ENCODE measurements at regions not wholly inside any gene's neighbourhood (a gene's known extent, or its start where the extent isn't known, plus 50 kb on each side); places are given as distances from the start of the nearest gene placed in this dataset.

DNA sequence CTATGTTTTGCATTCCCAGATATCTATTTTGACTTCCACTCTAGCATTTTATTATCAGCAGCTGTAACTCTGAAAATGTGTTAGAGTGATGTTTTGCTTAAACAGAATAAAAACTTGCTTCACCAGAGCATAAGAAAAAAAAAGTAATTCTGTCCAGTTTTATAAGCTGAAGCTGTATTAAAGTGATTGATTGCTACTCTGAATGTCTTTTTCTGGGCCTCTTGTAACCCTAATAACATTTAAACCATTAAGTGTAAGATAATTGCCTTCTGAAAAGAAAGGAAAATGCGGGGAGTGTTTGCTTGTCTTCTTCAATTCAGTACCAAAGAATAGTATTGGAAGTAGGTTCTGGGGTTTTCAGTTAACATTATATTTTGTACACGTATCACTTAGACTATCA, 57.9 kb upstream of the UBE2E1 start:
- TF ChIP-seq, protein P1, sequence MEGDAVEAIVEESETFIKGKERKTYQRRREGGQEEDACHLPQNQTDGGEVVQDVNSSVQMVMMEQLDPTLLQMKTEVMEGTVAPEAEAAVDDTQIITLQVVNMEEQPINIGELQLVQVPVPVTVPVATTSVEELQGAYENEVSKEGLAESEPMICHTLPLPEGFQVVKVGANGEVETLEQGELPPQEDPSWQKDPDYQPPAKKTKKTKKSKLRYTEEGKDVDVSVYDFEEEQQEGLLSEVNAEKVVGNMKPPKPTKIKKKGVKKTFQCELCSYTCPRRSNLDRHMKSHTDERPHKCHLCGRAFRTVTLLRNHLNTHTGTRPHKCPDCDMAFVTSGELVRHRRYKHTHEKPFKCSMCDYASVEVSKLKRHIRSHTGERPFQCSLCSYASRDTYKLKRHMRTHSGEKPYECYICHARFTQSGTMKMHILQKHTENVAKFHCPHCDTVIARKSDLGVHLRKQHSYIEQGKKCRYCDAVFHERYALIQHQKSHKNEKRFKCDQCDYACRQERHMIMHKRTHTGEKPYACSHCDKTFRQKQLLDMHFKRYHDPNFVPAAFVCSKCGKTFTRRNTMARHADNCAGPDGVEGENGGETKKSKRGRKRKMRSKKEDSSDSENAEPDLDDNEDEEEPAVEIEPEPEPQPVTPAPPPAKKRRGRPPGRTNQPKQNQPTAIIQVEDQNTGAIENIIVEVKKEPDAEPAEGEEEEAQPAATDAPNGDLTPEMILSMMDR (IDR thresholded peaks at IDR 0.05; ENCODE audit: insufficient read depth, low read length) = no peak
- no peak overlapping the region for H3K4me3 ChIP-seq (ENCODE audit: low read depth, low read length)
- DNase-seq (ENCODE audit: low read depth) = no peak

DNA sequence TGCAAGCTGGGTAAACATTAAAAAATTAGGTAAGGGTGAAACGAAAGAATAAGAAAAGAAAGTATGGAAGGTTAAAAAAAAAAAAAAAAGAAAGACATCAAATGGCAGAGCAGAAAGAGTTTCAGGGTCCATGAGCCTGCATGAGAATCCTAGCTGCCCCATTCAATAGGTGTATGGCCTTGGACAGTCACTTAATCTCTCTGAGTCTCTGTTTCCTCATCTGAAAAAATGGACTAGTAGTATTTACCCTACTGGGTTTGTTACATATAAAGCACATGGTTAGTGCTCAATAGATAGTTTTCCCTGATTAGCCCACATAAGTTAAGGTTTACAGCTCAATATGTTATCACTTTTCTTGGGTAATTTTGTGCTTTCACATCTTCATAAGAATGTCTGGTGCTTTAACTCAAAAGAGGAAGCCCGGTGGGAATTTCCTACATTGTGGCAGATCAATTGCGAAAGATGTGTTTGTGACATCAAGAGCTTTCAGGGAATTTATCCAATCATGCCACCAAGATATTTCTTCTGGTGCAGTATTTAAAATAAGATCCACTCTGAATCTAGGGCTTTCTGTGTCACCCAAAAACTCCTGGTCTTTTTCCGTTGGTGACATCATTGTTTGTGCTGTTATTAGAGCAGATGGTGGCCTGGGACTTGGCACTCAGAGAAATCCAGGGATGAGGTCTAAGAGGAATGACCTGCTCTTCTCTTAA, 57.2 kb upstream of the UBE2E1 start:
- DNase-seq (ENCODE audit: low read depth) = peak; percentile 79
- H3K4me3 ChIP-seq (ENCODE audit: low read depth, low read length) = no peak overlapping the region
- TF ChIP-seq, protein P1 (IDR thresholded peaks at IDR 0.05; ENCODE audit: insufficient read depth, low read length) = no peak

DNA sequence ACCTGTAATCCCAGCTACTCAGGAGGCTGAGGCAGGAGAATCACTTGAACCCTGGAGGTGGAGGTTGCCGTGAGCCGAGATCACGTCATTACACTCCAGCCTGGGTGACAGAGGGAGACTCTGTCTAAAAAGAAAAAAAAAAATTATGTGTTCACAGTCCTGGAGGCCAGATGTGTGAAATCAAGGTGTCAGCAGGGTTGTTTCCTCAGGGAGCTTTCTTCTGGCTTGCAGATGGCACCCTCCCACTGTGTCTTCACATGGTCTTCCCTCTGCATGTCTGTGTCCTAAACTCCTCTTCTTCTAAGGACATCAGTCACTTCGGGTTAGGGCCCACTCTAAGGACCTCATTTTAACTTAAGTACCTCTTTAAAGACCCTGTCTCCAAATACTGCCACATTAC, 56.1 kb upstream of the UBE2E1 start:
- no peak for DNase-seq (ENCODE audit: low read depth)
- H3K4me3 ChIP-seq (ENCODE audit: low read depth, low read length) = no peak overlapping the region
- TF ChIP-seq, protein P1 (IDR thresholded peaks at IDR 0.05; ENCODE audit: insufficient read depth, low read length) = no peak

DNA sequence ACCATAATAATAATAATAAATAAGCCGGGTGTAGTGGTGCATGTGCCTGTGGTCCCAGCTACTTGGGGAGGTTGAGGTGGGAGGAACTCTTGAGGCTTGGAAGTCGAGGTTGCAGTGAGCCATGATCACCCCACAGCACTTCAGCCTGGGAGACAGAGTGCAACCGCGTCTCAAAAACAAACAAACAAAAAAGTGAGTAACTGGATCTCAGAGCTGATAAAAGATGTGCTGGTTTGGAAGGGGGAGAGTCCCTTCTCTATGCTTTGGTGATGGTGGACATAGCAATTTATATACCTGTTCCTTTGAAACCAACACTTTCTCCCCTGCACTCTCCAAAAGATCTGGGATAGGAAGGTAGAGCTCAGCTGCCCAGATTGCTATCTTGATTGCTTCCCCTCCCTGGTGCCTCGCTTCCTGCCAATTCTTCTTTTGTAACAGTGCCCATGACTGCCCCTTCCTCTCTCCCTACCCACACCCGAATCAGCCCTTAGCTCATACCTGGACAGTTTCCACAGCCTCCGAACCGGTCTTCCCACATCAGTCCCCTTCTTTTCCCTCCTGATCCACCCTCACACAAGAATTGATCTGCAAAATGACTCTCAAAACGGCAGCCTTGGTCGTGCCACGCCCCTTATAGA, 55.1 kb upstream of the UBE2E1 start:
- no peak for DNase-seq (ENCODE audit: low read depth)
- TF ChIP-seq, protein P1 (IDR thresholded peaks at IDR 0.05; ENCODE audit: insufficient read depth, low read length) = no peak
- no peak overlapping the region for H3K4me3 ChIP-seq (ENCODE audit: low read depth, low read length)

DNA sequence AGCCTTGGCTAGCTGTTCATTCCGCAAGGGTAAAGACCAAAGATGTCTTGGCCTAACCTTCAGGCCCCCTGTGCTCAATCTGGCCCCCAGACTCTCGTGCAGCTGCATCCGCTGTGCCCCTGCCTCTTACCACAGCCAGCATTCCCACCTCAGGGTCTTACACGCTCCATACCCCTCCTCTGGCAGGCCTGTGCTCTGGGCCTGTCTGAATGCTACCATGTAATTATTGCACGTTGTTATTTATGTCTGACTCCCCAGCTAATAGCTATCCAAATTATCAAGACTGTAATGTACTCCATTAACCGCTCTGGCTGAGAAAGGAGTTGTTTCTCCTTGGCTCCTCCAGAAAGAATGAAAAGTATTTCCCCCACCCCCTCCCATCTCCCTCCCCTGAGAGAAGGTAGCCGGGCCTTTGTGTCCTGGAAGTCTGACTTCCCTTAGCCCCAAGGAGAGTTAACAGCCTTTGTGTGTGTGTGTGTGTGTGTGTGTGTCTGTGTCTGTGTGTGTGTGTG, 54.5 kb upstream of the UBE2E1 start:
- DNase-seq (ENCODE audit: low read depth) = peak; percentile 48
- no peak overlapping the region for H3K4me3 ChIP-seq (ENCODE audit: low read depth, low read length)
- TF ChIP-seq, protein P1 (IDR thresholded peaks at IDR 0.05; ENCODE audit: insufficient read depth, low read length) = no peak

DNA sequence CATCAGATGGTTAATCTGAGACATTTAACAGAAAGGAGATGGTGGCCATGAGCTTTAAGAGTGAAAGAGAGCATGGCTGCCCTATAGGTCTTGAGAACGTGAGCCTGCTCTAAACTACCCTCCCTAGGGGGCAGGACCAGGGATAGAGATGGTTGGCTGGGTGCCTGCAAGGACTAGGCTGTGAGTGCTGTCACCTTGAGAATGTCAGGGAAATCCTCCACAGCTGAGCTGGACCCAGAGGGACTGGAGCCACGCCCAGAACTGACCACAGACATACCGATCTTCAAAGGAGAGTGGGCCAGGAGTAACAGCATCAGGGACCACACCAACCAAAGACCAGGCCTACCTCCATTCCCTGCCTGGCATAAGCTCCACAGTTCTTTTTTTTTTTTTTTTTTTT, 53.6 kb upstream of the UBE2E1 start:
- no peak overlapping the region for H3K4me3 ChIP-seq (ENCODE audit: low read depth, low read length)
- TF ChIP-seq, protein P1 (IDR thresholded peaks at IDR 0.05; ENCODE audit: insufficient read depth, low read length) = no peak
- no peak for DNase-seq (ENCODE audit: low read depth)
